Central memory CD8-positive, alpha-beta T cell (primary cell): ENCODE measurements at regions not wholly inside any gene's neighbourhood (a gene's known extent, or its start where the extent isn't known, plus 50 kb on each side); places are given as distances from the start of the nearest gene placed in this dataset.

Experiments
- ATAC-seq: fragments of 150-1000 bp; cut with Tn5 transposase; replicated peaks from 2 replicates; pipeline ENCODE4 v1.10.0; 2022; ENCODE audit warnings: mild to moderate bottlenecking, moderate FRiP score, moderate number of reproducible peaks; ENCODE audit not compliant: poor library complexity, severe bottlenecking; ENCODE audit errors: extremely low read depth
- DNase-seq, 2 donors: peaks; one replicate each; pipeline ENCODE4 v3.0.0; 2021; ENCODE audit warnings: low spot score in 2 of 2
- H3K27ac Mint-ChIP-seq: one replicate; pipeline ENCODE4 v1.8.0; 2022; ENCODE audit warnings: low read depth, mild to moderate bottlenecking, moderate library complexity, mixed read lengths
- H3K27me3 Mint-ChIP-seq: one replicate; pipeline ENCODE4 v1.8.0; 2022; ENCODE audit warnings: mixed read lengths
- H3K36me3 Mint-ChIP-seq: one replicate; pipeline ENCODE4 v1.8.0; 2022; ENCODE audit warnings: mild to moderate bottlenecking, moderate library complexity, mixed read lengths; ENCODE audit not compliant: insufficient read depth
- H3K4me1 Mint-ChIP-seq: one replicate; pipeline ENCODE4 v1.8.0; 2022; ENCODE audit warnings: mixed read lengths
- H3K4me3 Mint-ChIP-seq: one replicate; pipeline ENCODE4 v1.8.0; 2022; ENCODE audit warnings: mild to moderate bottlenecking, moderate library complexity, mixed read lengths
- H3K9me3 Mint-ChIP-seq: one replicate; pipeline ENCODE4 v1.8.0; 2022; ENCODE audit warnings: mixed read lengths

GRCh38 chr11:90846628-90847027 is 623.8 kb upstream of the CHORDC1 start:
- DNase-seq (no peak), ATAC-seq (no peak)
- Mint-ChIP-seq H3K27me3 (no peaks in the 10 kb centered on the region), H3K27ac (no peak overlapping the region), H3K9me3 (peaks cover 16% of the 10 kb centered on the region), H3K4me3 (no peak overlapping the region), H3K4me1 (no peaks in the 10 kb centered on the region), H3K36me3 (no peaks in the 10 kb centered on the region)

GRCh38 chr11:90845799-90846198 is 623.0 kb upstream of the CHORDC1 start:
- no peaks in the 10 kb centered on the region for H3K4me1 Mint-ChIP-seq
- DNase-seq (no peak), ATAC-seq (no peak)
- H3K27me3 Mint-ChIP-seq = no peaks in the 10 kb centered on the region
- H3K27ac Mint-ChIP-seq = no peak overlapping the region
- peaks cover 16% of the 10 kb centered on the region for H3K9me3 Mint-ChIP-seq
- no peaks in the 10 kb centered on the region for H3K36me3 Mint-ChIP-seq
- no peak overlapping the region for H3K4me3 Mint-ChIP-seq

- no peaks in the 10 kb centered on the region for H3K36me3 Mint-ChIP-seq
- ATAC-seq (no peak), DNase-seq (no peak)
- peaks cover 16% of the 10 kb centered on the region for H3K9me3 Mint-ChIP-seq
- no peaks in the 10 kb centered on the region for H3K27me3 Mint-ChIP-seq
- no peaks in the 10 kb centered on the region for H3K4me1 Mint-ChIP-seq
- H3K4me3 Mint-ChIP-seq = no peak overlapping the region
- no peak overlapping the region for H3K27ac Mint-ChIP-seq
Observed at GRCh38 chr11:90845126-90845525, 622.3 kb upstream of the CHORDC1 start.

GRCh38 chr11:90844041-90844440 is 621.2 kb upstream of the CHORDC1 start:
- no peak overlapping the region for H3K4me3 Mint-ChIP-seq
- H3K9me3 Mint-ChIP-seq = peaks cover 16% of the 10 kb centered on the region
- no peaks in the 10 kb centered on the region for H3K4me1 Mint-ChIP-seq
- no peaks in the 10 kb centered on the region for H3K27me3 Mint-ChIP-seq
- H3K27ac Mint-ChIP-seq = no peak overlapping the region
- DNase-seq = no peak
- ATAC-seq = no peak
- no peaks in the 10 kb centered on the region for H3K36me3 Mint-ChIP-seq

- Mint-ChIP-seq H3K9me3 (peaks cover 16% of the 10 kb centered on the region), H3K27ac (no peak overlapping the region), H3K36me3 (no peaks in the 10 kb centered on the region), H3K4me3 (no peak overlapping the region), H3K27me3 (no peaks in the 10 kb centered on the region), H3K4me1 (no peaks in the 10 kb centered on the region)
- DNase-seq (no peak), ATAC-seq (no peak)
Observed at GRCh38 chr11:90842681-90843080, 619.8 kb upstream of the CHORDC1 start.

GRCh38 chr11:90840071-90840470 is 617.2 kb upstream of the CHORDC1 start:
- H3K36me3 Mint-ChIP-seq = no peaks in the 10 kb centered on the region
- peaks cover 11% of the 10 kb centered on the region for H3K9me3 Mint-ChIP-seq
- ATAC-seq (no peak), DNase-seq (no peak)
- no peaks in the 10 kb centered on the region for H3K27me3 Mint-ChIP-seq
- no peaks in the 10 kb centered on the region for H3K4me1 Mint-ChIP-seq
- H3K4me3 Mint-ChIP-seq = no peak overlapping the region
- H3K27ac Mint-ChIP-seq = no peak overlapping the region

- H3K27ac Mint-ChIP-seq = no peak overlapping the region
- H3K36me3 Mint-ChIP-seq = no peaks in the 10 kb centered on the region
- no peak for DNase-seq
- no peaks in the 10 kb centered on the region for H3K27me3 Mint-ChIP-seq
- no peaks in the 10 kb centered on the region for H3K4me1 Mint-ChIP-seq
- H3K9me3 Mint-ChIP-seq = peaks cover 6% of the 10 kb centered on the region
- ATAC-seq = no peak
- no peak overlapping the region for H3K4me3 Mint-ChIP-seq
Observed at GRCh38 chr11:90836031-90836430, 613.2 kb upstream of the CHORDC1 start.

GRCh38 chr11:90823446-90823845 is 600.6 kb upstream of the CHORDC1 start:
- H3K27ac Mint-ChIP-seq = no peak overlapping the region
- H3K36me3 Mint-ChIP-seq = no peaks in the 10 kb centered on the region
- H3K4me3 Mint-ChIP-seq = no peak overlapping the region
- ATAC-seq (no peak), DNase-seq (no peak)
- no peaks in the 10 kb centered on the region for H3K27me3 Mint-ChIP-seq
- peaks cover 12% of the 10 kb centered on the region for H3K9me3 Mint-ChIP-seq
- no peaks in the 10 kb centered on the region for H3K4me1 Mint-ChIP-seq

GRCh38 chr11:90822996-90823395 is 600.1 kb upstream of the CHORDC1 start:
- H3K36me3 Mint-ChIP-seq = no peaks in the 10 kb centered on the region
- no peaks in the 10 kb centered on the region for H3K4me1 Mint-ChIP-seq
- H3K27me3 Mint-ChIP-seq = no peaks in the 10 kb centered on the region
- no peak for ATAC-seq
- H3K4me3 Mint-ChIP-seq = no peak overlapping the region
- no peak for DNase-seq
- H3K27ac Mint-ChIP-seq = no peak overlapping the region
- H3K9me3 Mint-ChIP-seq = peaks cover 12% of the 10 kb centered on the region

GRCh38 chr11:90818196-90818745 is 595.4 kb upstream of the CHORDC1 start:
- Mint-ChIP-seq H3K36me3 (peaks cover 2% of the 10 kb centered on the region), H3K9me3 (peaks cover 7% of the 10 kb centered on the region), H3K4me1 (no peaks in the 10 kb centered on the region), H3K27me3 (no peaks in the 10 kb centered on the region), H3K4me3 (no peak overlapping the region), H3K27ac (no peak overlapping the region)
- no peak for DNase-seq
- no peak for ATAC-seq

- DNase-seq = no peak
- Mint-ChIP-seq H3K9me3 (peaks cover 7% of the 10 kb centered on the region), H3K4me3 (no peak overlapping the region), H3K27ac (no peak overlapping the region), H3K36me3 (no peaks in the 10 kb centered on the region), H3K27me3 (no peaks in the 10 kb centered on the region), H3K4me1 (no peaks in the 10 kb centered on the region)
- no peak for ATAC-seq
Observed at GRCh38 chr11:90809581-90809980, 586.7 kb upstream of the CHORDC1 start.

- Mint-ChIP-seq H3K36me3 (no peaks in the 10 kb centered on the region), H3K27ac (no peak overlapping the region)
- ATAC-seq = no peak
Observed at GRCh38 chr11:90805172-90805571, 582.3 kb upstream of the CHORDC1 start.

GRCh38 chr11:90803831-90804230 is 581.0 kb upstream of the CHORDC1 start:
- H3K36me3 Mint-ChIP-seq = no peaks in the 10 kb centered on the region
- peaks cover 7% of the 10 kb centered on the region for H3K9me3 Mint-ChIP-seq
- H3K27ac Mint-ChIP-seq = no peak overlapping the region
- H3K4me1 Mint-ChIP-seq = no peaks in the 10 kb centered on the region
- ATAC-seq = no peak
- no peak overlapping the region for H3K4me3 Mint-ChIP-seq
- no peaks in the 10 kb centered on the region for H3K27me3 Mint-ChIP-seq
- no peak for DNase-seq

More at GRCh38 chr11:90805172-90805571, 582.3 kb upstream of the CHORDC1 start:
- no peak for DNase-seq
- no peaks in the 10 kb centered on the region for H3K27me3 Mint-ChIP-seq
- peaks cover 7% of the 10 kb centered on the region for H3K9me3 Mint-ChIP-seq
- H3K4me1 Mint-ChIP-seq = no peaks in the 10 kb centered on the region
- no peak overlapping the region for H3K4me3 Mint-ChIP-seq

- H3K27ac Mint-ChIP-seq = no peak overlapping the region
- no peaks in the 10 kb centered on the region for H3K36me3 Mint-ChIP-seq
- ATAC-seq (no peak), DNase-seq (no peak)
- H3K4me3 Mint-ChIP-seq = no peak overlapping the region
- H3K27me3 Mint-ChIP-seq = no peaks in the 10 kb centered on the region
- H3K9me3 Mint-ChIP-seq = peaks cover 12% of the 10 kb centered on the region
- no peaks in the 10 kb centered on the region for H3K4me1 Mint-ChIP-seq
Observed at GRCh38 chr11:90803366-90803765, 580.5 kb upstream of the CHORDC1 start.
